GM23338 (cell line): ENCODE measurements at regions not wholly inside any gene's neighbourhood (a gene's known extent, or its start where the extent isn't known, plus 50 kb on each side); places are given as distances from the start of the nearest gene placed in this dataset.

Experiments used
- ATAC-seq: fragments of 200-7000 bp; cut with Tn5 transposase; 3 replicates; pipeline ENCODE4 v1.9.1; 2020
- DNase-seq: peaks from one replicate; pipeline ENCODE4 v3.0.0-alpha.2; 2015; ENCODE audit warnings: low spot score
- H2AFZ ChIP-seq: fragments of 200-600 bp; sonication (generic); 2 replicates; pipeline ENCODE4 v1.8.0; 2016; ENCODE audit warnings: antibody characterized with exemption, mild to moderate bottlenecking, moderate library complexity
- H3F3A ChIP-seq: fragments of 200-600 bp; sonication (generic); replicated peaks from 2 replicates; pipeline ENCODE4 v1.8.0; 2017; ENCODE audit warnings: antibody characterized with exemption, mixed run types, low read depth
- H3K27ac ChIP-seq: fragments of 200-600 bp; sonication (generic); 2 replicates; pipeline ENCODE4 v1.6.1; 2016; ENCODE audit warnings: low read depth
- H3K27me3 ChIP-seq: fragments of 200-600 bp; sonication (generic); 2 replicates; pipeline ENCODE4 v1.8.0; 2016; ENCODE audit warnings: mild to moderate bottlenecking, mixed run types, moderate library complexity; ENCODE audit not compliant: insufficient read depth
- H3K36me3 ChIP-seq: fragments of 200-600 bp; sonication (generic); 2 replicates; pipeline ENCODE4 v1.8.0; 2016; ENCODE audit warnings: mild to moderate bottlenecking; ENCODE audit not compliant: insufficient read depth
- H3K4me1 ChIP-seq: fragments of 200-600 bp; sonication (generic); 2 replicates; pipeline ENCODE4 v1.8.0; 2016; ENCODE audit warnings: mild to moderate bottlenecking, moderate library complexity; ENCODE audit not compliant: insufficient read depth
- H3K4me2 ChIP-seq: fragments of 200-600 bp; sonication (generic); 2 replicates; pipeline ENCODE4 v1.7.1; 2017; ENCODE audit warnings: mixed run types
- H3K4me3 ChIP-seq: fragments of 200-600 bp; sonication (generic); 2 replicates; pipeline ENCODE4 v1.6.1; 2016; ENCODE audit warnings: mixed run types
- H3K79me2 ChIP-seq: fragments of 200-600 bp; sonication (generic); replicated peaks from 2 replicates; pipeline ENCODE4 v1.8.0; 2017; ENCODE audit warnings: mild to moderate bottlenecking; ENCODE audit not compliant: insufficient read depth
- H3K9me2 ChIP-seq: fragments of 200-600 bp; sonication (generic); 2 replicates; pipeline ENCODE4 v1.8.0; 2017; ENCODE audit not compliant: insufficient read depth
- H4K20me1 ChIP-seq: fragments of 200-600 bp; sonication (generic); replicated peaks from 2 replicates; pipeline ENCODE4 v1.8.0; 2017; ENCODE audit warnings: mild to moderate bottlenecking; ENCODE audit not compliant: insufficient read depth
- H3K27ac Mint-ChIP-seq: 2 replicates; pipeline ENCODE4 v1.8.0; 2020; ENCODE audit warnings: inconsistent platforms, mild to moderate bottlenecking, moderate library complexity, mixed read lengths
- H3K27me3 Mint-ChIP-seq: 3 replicates; pipeline ENCODE4 v1.8.0; 2022; ENCODE audit warnings: low read depth, mild to moderate bottlenecking, moderate library complexity, mixed read lengths, inconsistent platforms; ENCODE audit not compliant: insufficient read depth, poor library complexity
- H3K36me3 Mint-ChIP-seq: 3 replicates; pipeline ENCODE4 v1.8.0; 2021; ENCODE audit warnings: low read depth, mild to moderate bottlenecking, inconsistent platforms, moderate library complexity, mixed read lengths
- H3K4me1 Mint-ChIP-seq: 3 replicates; pipeline ENCODE4 v1.8.0; 2020; ENCODE audit warnings: mild to moderate bottlenecking, inconsistent platforms, mixed read lengths
- H3K4me3 Mint-ChIP-seq: 3 replicates; pipeline ENCODE4 v1.8.0; 2021; ENCODE audit warnings: moderate library complexity, mild to moderate bottlenecking, inconsistent platforms, mixed read lengths
- H3K9me3 Mint-ChIP-seq: 3 replicates; pipeline ENCODE4 v1.8.0; 2020; ENCODE audit warnings: moderate library complexity, mild to moderate bottlenecking, inconsistent platforms, mixed read lengths
- CREB1 ChIP-seq: fragments of 250-450 bp; sonication (Bioruptor Pico); IDR thresholded peaks from 2 replicates; pipeline ENCODE4 v1.5.0; 2020; ENCODE audit warnings: low read depth, mild to moderate bottlenecking, moderate library complexity
- CTCF ChIP-seq, 2 experiments: fragments of 200-600 bp in 1 of 2; sonication (generic) in 1 of 2; conservative IDR thresholded peaks; 2 replicates each; pipeline versions ENCODE4 v1.5.1 to v1.6.1; 2016 to 2017; ENCODE audit warnings: antibody characterized with exemption in 2 of 2, low read depth in 2 of 2, mild to moderate bottlenecking in 2 of 2, moderate library complexity in 1 of 2
- EZH2 ChIP-seq: fragments of 200-600 bp; sonication (generic); IDR thresholded peaks from one replicate; pipeline ENCODE4 v1.8.0; 2017; ENCODE audit warnings: antibody characterized with exemption, mild to moderate bottlenecking, low read depth; ENCODE audit not compliant: unreplicated experiment
- EZH2phosphoT487 ChIP-seq: fragments of 200-600 bp; sonication (generic); IDR thresholded peaks from one replicate; pipeline ENCODE4 v1.8.1; 2018; ENCODE audit warnings: antibody characterized with exemption; ENCODE audit not compliant: unreplicated experiment
- JUNB ChIP-seq: IDR thresholded peaks from one replicate; pipeline ENCODE4 v1.6.1; 2016; ENCODE audit warnings: antibody characterized with exemption; ENCODE audit not compliant: unreplicated experiment
- NANOG ChIP-seq: IDR thresholded peaks from 2 replicates; pipeline ENCODE4 v1.6.1; 2016; ENCODE audit warnings: antibody characterized with exemption, borderline replicate concordance
- POLR2AphosphoS5 ChIP-seq: IDR thresholded peaks from 2 replicates; pipeline ENCODE4 v1.6.1; 2016; ENCODE audit warnings: antibody characterized with exemption, low read depth
- REST ChIP-seq: IDR thresholded peaks from one replicate; pipeline ENCODE4 v1.6.1; 2018; ENCODE audit warnings: antibody characterized with exemption; ENCODE audit not compliant: unreplicated experiment
- STAT1 ChIP-seq: IDR thresholded peaks from one replicate; pipeline ENCODE4 v1.6.1; 2016; ENCODE audit warnings: antibody characterized with exemption; ENCODE audit not compliant: unreplicated experiment
- ZNF114 ChIP-seq: fragments of 250-450 bp; sonication (Bioruptor Pico); IDR thresholded peaks from 2 replicates; pipeline ENCODE4 v1.5.0; 2020; ENCODE audit warnings: mild to moderate bottlenecking, moderate library complexity
- ZNF331 ChIP-seq: fragments of 250-450 bp; sonication (Bioruptor Pico); IDR thresholded peaks from 2 replicates; pipeline ENCODE4 v1.5.0; 2020; ENCODE audit warnings: low read depth, mild to moderate bottlenecking, moderate library complexity
- ZNF462 ChIP-seq: fragments of 250-450 bp; sonication (Bioruptor Pico); IDR thresholded peaks from 2 replicates; pipeline ENCODE4 v1.5.0; 2020; ENCODE audit warnings: mild to moderate bottlenecking, moderate library complexity
- TF ChIP-seq, protein P1 (sequence below): IDR thresholded peaks from 2 replicates; pipeline ENCODE4 v1.6.1; 2016; ENCODE audit warnings: antibody characterized with exemption

GRCh38 chr12:89993632-89994031 lies 285.0 kb upstream of the ATP2B1 start:
- Mint-ChIP-seq H3K27ac (no peak overlapping the region; the same call in 1 of the 2 replicates), H3K36me3 (no peaks in the 10 kb centered on the region), H3K4me1 (peaks cover 11% of the 10 kb centered on the region; the same call in 2 of the 3 replicates), H3K9me3 (no peaks in the 10 kb centered on the region), H3K27me3 (peaks cover 2% of the 10 kb centered on the region), H3K4me3 (no peak overlapping the region)
- ATAC-seq (no peak), DNase-seq (no peak)
- H4K20me1 ChIP-seq, result no peaks in the 10 kb centered on the region
- TF ChIP-seq JUNB, result no peak
- no peak for TF ChIP-seq STAT1
- TF ChIP-seq EZH2phosphoT487, result no peak
- TF ChIP-seq ZNF331, result no peak
- TF ChIP-seq CTCF (conservative IDR thresholded peaks at IDR 0.05; ENCODE audit: low read depth in 2 of 2), result no peak
- TF ChIP-seq CREB1, result no peak
- TF ChIP-seq, protein P1, sequence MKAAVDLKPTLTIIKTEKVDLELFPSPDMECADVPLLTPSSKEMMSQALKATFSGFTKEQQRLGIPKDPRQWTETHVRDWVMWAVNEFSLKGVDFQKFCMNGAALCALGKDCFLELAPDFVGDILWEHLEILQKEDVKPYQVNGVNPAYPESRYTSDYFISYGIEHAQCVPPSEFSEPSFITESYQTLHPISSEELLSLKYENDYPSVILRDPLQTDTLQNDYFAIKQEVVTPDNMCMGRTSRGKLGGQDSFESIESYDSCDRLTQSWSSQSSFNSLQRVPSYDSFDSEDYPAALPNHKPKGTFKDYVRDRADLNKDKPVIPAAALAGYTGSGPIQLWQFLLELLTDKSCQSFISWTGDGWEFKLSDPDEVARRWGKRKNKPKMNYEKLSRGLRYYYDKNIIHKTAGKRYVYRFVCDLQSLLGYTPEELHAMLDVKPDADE, result no peak
- TF ChIP-seq POLR2AphosphoS5, result no peak
- TF ChIP-seq ZNF114 (CRISPR knock-in tag), result no peak
- TF ChIP-seq ZNF462, result no peak
- TF ChIP-seq NANOG, result no peak
- no peak for TF ChIP-seq EZH2
- no peak for TF ChIP-seq REST
- no peak overlapping the region for H3K4me3 ChIP-seq
- H3K27ac ChIP-seq, result no peak overlapping the region
- H3K27me3 ChIP-seq, result no peaks in the 10 kb centered on the region
- H2AFZ ChIP-seq, result no peak overlapping the region
- H3F3A ChIP-seq, result no peaks in the 10 kb centered on the region
- no peak overlapping the region for H3K4me2 ChIP-seq
- H3K4me1 ChIP-seq, result peaks cover 9% of the 10 kb centered on the region; the same call in 1 of the 2 replicates
- H3K36me3 ChIP-seq, result no peaks in the 10 kb centered on the region
- 0 out of 2 replicates have a peak, but pooled peaks cover 2% of the 10 kb centered on the region for H3K9me2 ChIP-seq
- no peaks in the 10 kb centered on the region for H3K79me2 ChIP-seq
